ENCODE measurements at regions not wholly inside any gene's neighbourhood (a gene's known extent, or its start where the extent isn't known, plus 50 kb on each side); places are given as distances from the start of the nearest gene placed in this dataset.

GRCh38 chr14:38063711-38064320 lies 143.9 kb upstream of the SSTR1 start:
- intact Hi-C loops (cut with DNase I) = no loop called here
- Histone ChIP-seq H3K27ac (peak overlapping the region in 1 of 10 donors; percentile 15), H3K9me3 (peaks cover 0 to 48% (median 14%) of the 10 kb centered on the region in 11 donors), H3K4me1 (no peaks in the 10 kb centered on the region), H3K27me3 (no peaks in the 10 kb centered on the region), H3K4me3 (no peak overlapping the region), H3K36me3 (no peaks in the 10 kb centered on the region)
- 47 to 54% methylated on average over 2 of the region's 2 CpGs for WGBS, 2 donors
- ATAC-seq (no peak), DNase-seq (no peak)
- no peak for TF ChIP-seq CTCF (IDR thresholded peaks at IDR 0.05)

GRCh38 chr14:38065106-38065762 lies 142.5 kb upstream of the SSTR1 start:
- Histone ChIP-seq H3K4me1 (no peaks in the 10 kb centered on the region), H3K27me3 (no peaks in the 10 kb centered on the region), H3K36me3 (no peaks in the 10 kb centered on the region), H3K27ac (peak overlapping the region in 2 of 10 donors; percentile 16 to 78), H3K4me3 (no peak overlapping the region), H3K9me3 (peaks cover 0 to 36% (median 14%) of the 10 kb centered on the region in 11 donors)
- DNase-seq (no peak), ATAC-seq (no peak)
- TF ChIP-seq CTCF (IDR thresholded peaks at IDR 0.05) = no peak
- intact Hi-C loops (cut with DNase I) = no loop called here
- 71 to 78% methylated on average over 6 of the region's 6 CpGs for WGBS, 2 donors

GRCh38 chr14:38070061-38070588 lies 137.6 kb upstream of the SSTR1 start:
- 79 to 81% methylated on average over 2 of the region's 2 CpGs for WGBS, 2 donors
- ATAC-seq (no peak), DNase-seq (no peak)
- Histone ChIP-seq H3K27ac (no peak overlapping the region), H3K36me3 (no peaks in the 10 kb centered on the region), H3K4me3 (no peak overlapping the region), H3K27me3 (no peaks in the 10 kb centered on the region), H3K9me3 (peaks cover 0 to 2% (median 0%) of the 10 kb centered on the region in 11 donors), H3K4me1 (no peaks in the 10 kb centered on the region)
- no peak for TF ChIP-seq CTCF (IDR thresholded peaks at IDR 0.05)
- intact Hi-C loops (cut with DNase I) = no loop called here

GRCh38 chr14:38073641-38074040 lies 134.1 kb upstream of the SSTR1 start:
- no peak for ATAC-seq
- DNase-seq = no peak
- intact Hi-C loops (cut with DNase I) = no loop called here
- Histone ChIP-seq H3K27ac (no peak overlapping the region), H3K4me3 (no peak overlapping the region), H3K4me1 (peaks cover 0 to 12% (median 0%) of the 10 kb centered on the region in 9 donors), H3K36me3 (no peaks in the 10 kb centered on the region), H3K27me3 (no peaks in the 10 kb centered on the region), H3K9me3 (peaks cover 0 to 7% (median 0%) of the 10 kb centered on the region in 11 donors)
- 69 to 72% methylated on average over 4 of the region's 4 CpGs for WGBS, 2 donors
- no peak for TF ChIP-seq CTCF (IDR thresholded peaks at IDR 0.05)

Measured in heart right ventricle (tissue), 16 donors.